ENCODE measurements at regions not wholly inside any gene's neighbourhood (a gene's known extent, or its start where the extent isn't known, plus 50 kb on each side); places are given as distances from the start of the nearest gene placed in this dataset.

- no peak overlapping the region for H3K9ac ChIP-seq (ENCODE audit: low read length in 2 of 2)
- H3K4me1 ChIP-seq (ENCODE audit: control insufficient read depth, insufficient read depth, low read length) = no peaks in the 10 kb centered on the region
- H3K9me3 ChIP-seq (ENCODE audit: control insufficient read depth in 2 of 2, low read length in 2 of 2) = no peaks in the 10 kb centered on the region
- H3K27me3 ChIP-seq (ENCODE audit: control insufficient read depth in 1 of 2, insufficient read depth in 2 of 2, low read length in 2 of 2) = no peaks in the 10 kb centered on the region
- H3K36me3 ChIP-seq (ENCODE audit: control insufficient read depth in 2 of 2, insufficient read depth in 2 of 2, low read length in 2 of 2) = no peaks in the 10 kb centered on the region
- H3K4me3 ChIP-seq (ENCODE audit: low read length in 2 of 2) = no peak overlapping the region
- H3K27ac ChIP-seq (ENCODE audit: low read length) = no peak overlapping the region
Observed at GRCh38 chr2:192250961-192251360, 56.2 kb upstream of the TMEFF2 start.

- Histone ChIP-seq H3K4me3 (ENCODE audit: low read length in 2 of 2) (no peak overlapping the region), H3K9me3 (ENCODE audit: control insufficient read depth in 2 of 2, low read length in 2 of 2) (no peaks in the 10 kb centered on the region), H3K4me1 (ENCODE audit: control insufficient read depth, insufficient read depth, low read length) (no peaks in the 10 kb centered on the region), H3K27ac (ENCODE audit: low read length) (no peak overlapping the region), H3K9ac (ENCODE audit: low read length in 2 of 2) (no peak overlapping the region), H3K27me3 (ENCODE audit: control insufficient read depth in 1 of 2, insufficient read depth in 2 of 2, low read length in 2 of 2) (no peaks in the 10 kb centered on the region), H3K36me3 (ENCODE audit: control insufficient read depth in 2 of 2, insufficient read depth in 2 of 2, low read length in 2 of 2) (no peaks in the 10 kb centered on the region)
Observed at GRCh38 chr2:192247456-192247855, 52.7 kb upstream of the TMEFF2 start.

- H3K36me3 ChIP-seq (ENCODE audit: control insufficient read depth in 2 of 2, insufficient read depth in 2 of 2, low read length in 2 of 2) = no peaks in the 10 kb centered on the region
- H3K27ac ChIP-seq (ENCODE audit: low read length) = no peak overlapping the region
- no peaks in the 10 kb centered on the region for H3K4me1 ChIP-seq (ENCODE audit: control insufficient read depth, insufficient read depth, low read length)
- H3K4me3 ChIP-seq (ENCODE audit: low read length in 2 of 2) = no peak overlapping the region
- H3K9ac ChIP-seq (ENCODE audit: low read length in 2 of 2) = no peak overlapping the region
- H3K9me3 ChIP-seq (ENCODE audit: control insufficient read depth in 2 of 2, low read length in 2 of 2) = no peaks in the 10 kb centered on the region
- no peaks in the 10 kb centered on the region for H3K27me3 ChIP-seq (ENCODE audit: control insufficient read depth in 1 of 2, insufficient read depth in 2 of 2, low read length in 2 of 2)
Observed at GRCh38 chr2:192246297-192246696, 51.6 kb upstream of the TMEFF2 start.

DNA sequence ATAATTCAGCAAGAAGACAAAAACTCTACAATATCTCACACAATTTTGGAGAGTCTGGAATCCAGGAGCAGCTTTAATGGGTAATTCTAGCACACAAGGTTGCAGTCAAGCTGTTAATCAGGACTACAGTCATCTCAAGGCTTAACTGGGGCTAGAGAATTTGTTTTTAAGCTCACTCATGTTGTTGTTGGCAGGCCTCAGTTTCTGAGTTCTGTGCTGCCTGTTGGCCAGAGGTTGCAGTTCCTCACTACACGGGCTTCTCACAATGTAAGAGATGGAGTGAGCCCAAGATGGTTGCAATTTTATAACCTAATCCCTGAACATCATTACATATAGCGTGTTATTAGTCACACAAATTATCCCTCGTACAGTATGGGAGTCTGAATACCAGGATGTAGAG lies 50.6 kb upstream of the TMEFF2 start:
- H3K36me3 ChIP-seq (ENCODE audit: control insufficient read depth in 2 of 2, insufficient read depth in 2 of 2, low read length in 2 of 2) = no peaks in the 10 kb centered on the region
- no peaks in the 10 kb centered on the region for H3K27me3 ChIP-seq (ENCODE audit: control insufficient read depth in 1 of 2, insufficient read depth in 2 of 2, low read length in 2 of 2)

More for the DNA sequence above, 50.6 kb upstream of the TMEFF2 start:
- H3K27ac ChIP-seq (ENCODE audit: low read length) = no peak overlapping the region
- H3K4me1 ChIP-seq (ENCODE audit: control insufficient read depth, insufficient read depth, low read length) = no peaks in the 10 kb centered on the region
- H3K9me3 ChIP-seq (ENCODE audit: control insufficient read depth in 2 of 2, low read length in 2 of 2) = no peaks in the 10 kb centered on the region
- no peak overlapping the region for H3K9ac ChIP-seq (ENCODE audit: low read length in 2 of 2)
- no peak overlapping the region for H3K4me3 ChIP-seq (ENCODE audit: low read length in 2 of 2)

Data from stomach smooth muscle (tissue), 2 donors.